Posterior cingulate gyrus (tissue), 11 donors: ENCODE measurements at regions not wholly inside any gene's neighbourhood (a gene's known extent, or its start where the extent isn't known, plus 50 kb on each side); places are given as distances from the start of the nearest gene placed in this dataset.
"Not testable (repeated sequence)": the region's sequence is repeated elsewhere in the genome, so short reads cannot be mapped to it uniquely, and the experiment has no call there.

Experiments
- DNase-seq, 10 donors: peaks; one replicate each; pipeline versions ENCODE4 v3.0.0 to v3.0.0-alpha.2; 2020 to 2021; ENCODE audit warnings: mixed read lengths in 3 of 10
- intact Hi-C: fragments of 100-400 bp; cut with DNase I; formaldehyde crosslinking; loops from one replicate; pipeline ENCODE4 v1.15.1; 2023

GRCh38 chr16:52117171-52117570, 429.8 kb downstream of the TOX3 start:
- no peak for DNase-seq
- intact Hi-C loops, result no loop called here

GRCh38 chr16:52114379-52114778, 432.6 kb downstream of the TOX3 start:
- no peak for DNase-seq
- intact Hi-C loops, result no loop called here

- no peak for DNase-seq
- intact Hi-C loops, result no loop called here
Observed at GRCh38 chr16:52113533-52114183, 433.3 kb downstream of the TOX3 start.

GRCh38 chr16:52104993-52105392, 441.9 kb downstream of the TOX3 start:
- intact Hi-C loops, DNase-seq: not testable (repeated sequence)

- intact Hi-C loops, result no loop called here
- no peak for DNase-seq
Observed at GRCh38 chr16:52103791-52104190, 443.2 kb downstream of the TOX3 start.

GRCh38 chr16:52101246-52101645, 445.7 kb downstream of the TOX3 start:
- no peak for DNase-seq
- intact Hi-C loops, result no loop called here

- no peak for DNase-seq
- intact Hi-C loops, result no loop called here
Observed at GRCh38 chr16:52099382-52099781, 447.6 kb downstream of the TOX3 start.

- DNase-seq, result no peak
Observed at GRCh38 chr16:52095471-52095870, 451.5 kb downstream of the TOX3 start.

GRCh38 chr16:52092126-52092525, 454.8 kb downstream of the TOX3 start:
- intact Hi-C loops, result no loop called here
- no peak for DNase-seq

More at GRCh38 chr16:52095471-52095870, 451.5 kb downstream of the TOX3 start:
- intact Hi-C loops, result no loop called here

- DNase-seq, result no peak
- intact Hi-C loops, result no loop called here
Observed at GRCh38 chr16:52090080-52090479, 456.9 kb downstream of the TOX3 start.

- intact Hi-C loops, result no loop called here
- no peak for DNase-seq
Observed at GRCh38 chr16:52089476-52089875, 457.5 kb downstream of the TOX3 start.

GRCh38 chr16:52086901-52087300, 460.0 kb downstream of the TOX3 start:
- intact Hi-C loops, result no loop called here

GRCh38 chr16:52078716-52079655, 468.0 kb downstream of the TOX3 start:
- intact Hi-C loops, result no loop called here
- DNase-seq, result peak in 1 of 10 donors; percentile 28

More at GRCh38 chr16:52086901-52087300, 460.0 kb downstream of the TOX3 start:
- no peak for DNase-seq

GRCh38 chr16:52077607-52078006, 469.3 kb downstream of the TOX3 start:
- DNase-seq, result peak in 8 of 10 donors; percentile 11 to 91 (median 44)
- intact Hi-C loops, result no loop called here

GRCh38 chr16:52076801-52077201, 470.1 kb downstream of the TOX3 start:
- intact Hi-C loops, result no loop called here
- no peak for DNase-seq

GRCh38 chr16:52076332-52076731, 470.6 kb downstream of the TOX3 start:
- intact Hi-C loops, result no loop called here
- DNase-seq, result peak in 1 of 10 donors; percentile 72

GRCh38 chr16:52074133-52074532, 472.8 kb downstream of the TOX3 start:
- intact Hi-C loops, result loop anchor here (5.0 kb wide), 2 partner anchors 118 to 788 kb away; no protein-coding TSS in a partner anchor
- DNase-seq, result no peak

GRCh38 chr16:52073024-52073423, 473.9 kb downstream of the TOX3 start:
- DNase-seq, result no peak
- intact Hi-C loops, result loop anchor here (5.0 kb wide), 2 partner anchors 119 to 789 kb away; no protein-coding TSS in a partner anchor

- intact Hi-C loops, result loop anchor here (2.0 to 5.0 kb wide), 3 partner anchors 58 to 791 kb away; no protein-coding TSS in a partner anchor
- DNase-seq, result no peak
Observed at GRCh38 chr16:52071101-52071500, 475.8 kb downstream of the TOX3 start.

- no peak for DNase-seq
- intact Hi-C loops, result loop anchor here (2.0 to 5.0 kb wide), 3 partner anchors 58 to 792 kb away; no protein-coding TSS in a partner anchor
Observed at GRCh38 chr16:52070341-52071057, 476.4 kb downstream of the TOX3 start.

- no peak for DNase-seq
- intact Hi-C loops, result loop anchor here (2.0 to 5.0 kb wide), 5 partner anchors 59 to 953 kb away; no protein-coding TSS in a partner anchor
Observed at GRCh38 chr16:52069866-52070265, 477.1 kb downstream of the TOX3 start.
